ENCODE measurements at regions not wholly inside any gene's neighbourhood (a gene's known extent, or its start where the extent isn't known, plus 50 kb on each side); places are given as distances from the start of the nearest gene placed in this dataset.

DNA sequence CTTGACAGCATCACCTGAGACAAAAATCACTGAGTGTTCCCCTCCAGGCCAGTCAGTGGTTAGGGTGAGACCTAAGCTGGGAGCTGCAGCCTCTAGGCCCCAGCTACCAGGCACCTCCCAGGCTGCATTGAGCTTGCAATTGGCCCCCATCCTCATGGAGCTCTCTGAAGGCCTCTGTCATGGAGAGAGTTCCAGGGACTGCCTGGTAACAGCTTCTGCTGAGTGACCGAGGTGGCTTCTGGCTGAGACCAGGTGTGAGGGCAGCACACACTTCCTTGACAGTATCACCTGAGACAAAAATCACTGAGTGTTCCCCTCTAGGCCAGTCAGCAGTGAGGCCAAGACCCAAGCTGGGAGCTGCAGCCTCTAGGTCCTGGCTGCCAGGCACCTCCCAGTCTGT, 283.0 kb downstream of the SMOC2 start:
- H3K4me3 ChIP-seq: no peak overlapping the region
- no peak for DNase-seq

DNA sequence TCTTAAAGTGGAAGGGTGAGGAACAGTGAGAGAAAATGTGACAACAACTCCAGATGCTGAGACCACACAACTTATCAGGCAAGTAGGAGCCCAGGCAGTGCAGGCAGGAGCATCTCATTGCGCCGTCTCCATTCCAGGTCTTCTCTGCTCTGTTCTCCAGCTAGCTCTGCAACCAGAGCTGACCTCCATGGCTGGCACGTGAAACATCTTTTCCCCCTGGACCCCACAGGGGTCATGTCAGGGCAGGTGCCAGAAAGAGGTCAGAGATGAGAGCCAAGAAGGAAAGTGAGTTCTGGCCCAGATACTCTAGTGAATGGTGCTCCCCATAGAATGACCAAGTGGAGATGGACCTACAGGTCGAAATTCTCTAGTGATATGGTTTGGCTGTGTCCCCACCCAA, 281.4 kb downstream of the SMOC2 start:
- no peak for ATAC-seq
- intact Hi-C loops (cut with DNase I): no loop called here
- TF ChIP-seq, protein P1, sequence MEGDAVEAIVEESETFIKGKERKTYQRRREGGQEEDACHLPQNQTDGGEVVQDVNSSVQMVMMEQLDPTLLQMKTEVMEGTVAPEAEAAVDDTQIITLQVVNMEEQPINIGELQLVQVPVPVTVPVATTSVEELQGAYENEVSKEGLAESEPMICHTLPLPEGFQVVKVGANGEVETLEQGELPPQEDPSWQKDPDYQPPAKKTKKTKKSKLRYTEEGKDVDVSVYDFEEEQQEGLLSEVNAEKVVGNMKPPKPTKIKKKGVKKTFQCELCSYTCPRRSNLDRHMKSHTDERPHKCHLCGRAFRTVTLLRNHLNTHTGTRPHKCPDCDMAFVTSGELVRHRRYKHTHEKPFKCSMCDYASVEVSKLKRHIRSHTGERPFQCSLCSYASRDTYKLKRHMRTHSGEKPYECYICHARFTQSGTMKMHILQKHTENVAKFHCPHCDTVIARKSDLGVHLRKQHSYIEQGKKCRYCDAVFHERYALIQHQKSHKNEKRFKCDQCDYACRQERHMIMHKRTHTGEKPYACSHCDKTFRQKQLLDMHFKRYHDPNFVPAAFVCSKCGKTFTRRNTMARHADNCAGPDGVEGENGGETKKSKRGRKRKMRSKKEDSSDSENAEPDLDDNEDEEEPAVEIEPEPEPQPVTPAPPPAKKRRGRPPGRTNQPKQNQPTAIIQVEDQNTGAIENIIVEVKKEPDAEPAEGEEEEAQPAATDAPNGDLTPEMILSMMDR (IDR thresholded peaks at IDR 0.05): no peak
- no peak for TF ChIP-seq POLR2A (IDR thresholded peaks at IDR 0.05)
- Histone ChIP-seq H3K27ac (no peak overlapping the region), H3K27me3 (no peaks in the 10 kb centered on the region), H3K4me3 (no peak overlapping the region), H3K36me3 (no peaks in the 10 kb centered on the region), H3K4me1 (no peaks in the 10 kb centered on the region), H3K9me3 (peaks cover 0 to 6% (median 0%) of the 10 kb centered on the region in 12 donors)
- DNase-seq: no peak
- 77 to 86% (median 82%) methylated on average over 4 of the region's 4 CpGs for WGBS, 4 donors

More for the DNA sequence above, 283.0 kb downstream of the SMOC2 start:
- WGBS, 4 donors: 89 to 98% (median 94%) methylated on average over 1 of the region's 1 CpG; no CpG with 5 or more reads in 1 of the 4 donors
- H3K27ac ChIP-seq: no peak overlapping the region
- TF ChIP-seq POLR2A (IDR thresholded peaks at IDR 0.05): no peak
- TF ChIP-seq, protein P1 (IDR thresholded peaks at IDR 0.05): no peak
- no peaks in the 10 kb centered on the region for H3K4me1 ChIP-seq
- H3K36me3 ChIP-seq: no peaks in the 10 kb centered on the region
- intact Hi-C loops (cut with DNase I): no loop called here
- H3K27me3 ChIP-seq: no peaks in the 10 kb centered on the region
- ATAC-seq: no peak
- H3K9me3 ChIP-seq: peaks cover 0 to 6% (median 0%) of the 10 kb centered on the region in 12 donors

DNA sequence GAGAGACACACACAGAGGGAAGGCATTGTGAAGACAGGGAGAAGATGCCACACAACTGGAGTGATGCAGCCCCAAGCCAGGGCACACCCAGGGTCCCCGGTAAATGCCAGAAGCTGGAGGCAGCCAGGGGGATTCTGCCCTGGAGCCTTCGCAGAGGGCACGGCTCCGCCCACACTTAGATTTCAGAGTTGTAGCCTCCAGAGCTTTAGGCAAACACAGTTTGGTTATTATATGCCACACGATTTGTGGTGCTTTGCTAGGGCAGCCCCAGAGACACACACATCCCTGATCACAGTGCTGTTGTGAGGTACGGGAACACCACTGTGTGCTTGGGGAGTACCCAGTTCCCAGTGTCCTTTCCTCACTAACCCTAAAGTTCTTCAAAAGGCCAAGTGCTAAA, 280.6 kb downstream of the SMOC2 start:
- 64 to 78% (median 71%) methylated on average over 4 to 6 of the region's 6 CpGs for WGBS, 4 donors
- Histone ChIP-seq H3K9me3 (peaks cover 0 to 6% (median 0%) of the 10 kb centered on the region in 12 donors), H3K36me3 (no peaks in the 10 kb centered on the region), H3K4me3 (no peak overlapping the region), H3K27me3 (no peaks in the 10 kb centered on the region), H3K27ac (no peak overlapping the region), H3K4me1 (no peaks in the 10 kb centered on the region)
- DNase-seq (no peak), ATAC-seq (no peak)
- TF ChIP-seq, protein P1 (IDR thresholded peaks at IDR 0.05): no peak
- no peak for TF ChIP-seq POLR2A (IDR thresholded peaks at IDR 0.05)
- intact Hi-C loops (cut with DNase I): no loop called here

DNA sequence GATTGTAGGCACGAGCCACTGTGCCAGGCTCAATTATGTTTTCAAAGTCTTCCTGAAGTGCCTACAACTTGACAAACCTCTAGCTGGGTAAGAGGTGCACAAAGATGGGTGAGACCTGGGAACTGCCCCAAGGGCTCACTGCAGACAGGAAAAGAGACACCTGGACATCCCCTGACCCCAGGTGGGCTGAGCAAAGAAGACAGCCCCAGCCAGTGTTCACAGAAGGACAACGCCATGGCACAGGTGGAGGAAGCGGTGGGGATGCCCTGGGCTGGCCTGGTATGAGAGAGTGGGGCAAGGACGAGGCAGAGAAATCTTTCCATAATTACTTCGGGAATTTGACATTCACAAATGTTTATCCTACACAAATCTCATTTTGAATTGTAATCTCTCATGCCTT, 278.9 kb downstream of the SMOC2 start:
- TF ChIP-seq, protein P1 (IDR thresholded peaks at IDR 0.05): no peak
- Histone ChIP-seq H3K27ac (no peak overlapping the region), H3K4me1 (no peaks in the 10 kb centered on the region), H3K27me3 (no peaks in the 10 kb centered on the region), H3K36me3 (no peaks in the 10 kb centered on the region), H3K4me3 (no peak overlapping the region), H3K9me3 (peaks cover 0 to 6% (median 0%) of the 10 kb centered on the region in 12 donors)
- 82 to 88% (median 85%) methylated on average over 5 of the region's 5 CpGs for WGBS, 4 donors
- intact Hi-C loops (cut with DNase I): no loop called here
- ATAC-seq (no peak), DNase-seq (no peak)

Data from heart left ventricle (tissue), 16 donors.